Lower leg skin (tissue), 3 donors: ENCODE measurements at regions not wholly inside any gene's neighbourhood (a gene's known extent, or its start where the extent isn't known, plus 50 kb on each side); places are given as distances from the start of the nearest gene placed in this dataset.

Source experiments
- CTCF ChIP-seq, 3 donors: fragments of 450-650 bp; IDR thresholded peaks; one replicate each; pipeline ENCODE4 v1.5.1; 2016; ENCODE audit warnings: antibody characterized with exemption in 3 of 3, mild to moderate bottlenecking in 3 of 3, moderate library complexity in 2 of 3
- POLR2A ChIP-seq, 2 donors: fragments of 450-650 bp; IDR thresholded peaks; one replicate each; pipeline ENCODE4 v1.6.1; 2016 to 2017; ENCODE audit warnings: antibody characterized with exemption in 2 of 2, mild to moderate bottlenecking in 1 of 2, moderate library complexity in 1 of 2

GRCh38 chr1:229841230-229841629 is 215.2 kb downstream of the URB2 start:
- TF ChIP-seq CTCF (IDR thresholded peaks at IDR 0.05) (no peak), POLR2A (IDR thresholded peaks at IDR 0.05) (no peak)
